ENCODE measurements at regions not wholly inside any gene's neighbourhood (a gene's known extent, or its start where the extent isn't known, plus 50 kb on each side); places are given as distances from the start of the nearest gene placed in this dataset.
"Not testable (repeated sequence)": the region's sequence is repeated elsewhere in the genome, so short reads cannot be mapped to it uniquely, and the experiment has no call there.

- no peak for TF ChIP-seq POLR2A (IDR thresholded peaks at IDR 0.05)
- TF ChIP-seq CTCF (IDR thresholded peaks at IDR 0.05), result no peak
- Histone ChIP-seq H3K4me3 (no peak overlapping the region), H3K9me3 (peaks cover 0 to 5% (median 0%) of the 10 kb centered on the region in 4 donors), H3K27me3 (no peaks in the 10 kb centered on the region), H3K4me1 (no peaks in the 10 kb centered on the region), H3K27ac (no peak overlapping the region), H3K36me3 (no peaks in the 10 kb centered on the region)
- no peak for DNase-seq
Measured at GRCh38 chr2:33694904-33695303, 95.8 kb upstream of the FAM98A start.

- H3K9me3 ChIP-seq, result peaks cover 0 to 11% (median 4%) of the 10 kb centered on the region in 4 donors
- not testable (repeated sequence) for DNase-seq, H3K36me3 ChIP-seq, H3K4me3 ChIP-seq, H3K4me1 ChIP-seq, H3K27ac ChIP-seq, H3K27me3 ChIP-seq
Measured at GRCh38 chr2:33690686-33691085, 91.6 kb upstream of the FAM98A start.

- Histone ChIP-seq H3K4me3 (no peak overlapping the region), H3K4me1 (no peaks in the 10 kb centered on the region), H3K36me3 (no peaks in the 10 kb centered on the region), H3K9me3 (peaks cover 0 to 2% (median 0%) of the 10 kb centered on the region in 4 donors), H3K27ac (no peak overlapping the region), H3K27me3 (no peaks in the 10 kb centered on the region)
- TF ChIP-seq POLR2A (IDR thresholded peaks at IDR 0.05) (no peak), CTCF (IDR thresholded peaks at IDR 0.05) (no peak)
- DNase-seq, result no peak
Measured at GRCh38 chr2:33681364-33681757, 82.3 kb upstream of the FAM98A start.

GRCh38 chr2:33680644-33681363 is 81.7 kb upstream of the FAM98A start:
- peaks cover 0 to 2% (median 0%) of the 10 kb centered on the region in 4 donors for H3K9me3 ChIP-seq
- no peaks in the 10 kb centered on the region for H3K36me3 ChIP-seq
- H3K27ac ChIP-seq, result no peak overlapping the region
- no peak overlapping the region for H3K4me3 ChIP-seq
- no peak for TF ChIP-seq CTCF (IDR thresholded peaks at IDR 0.05)
- no peak for TF ChIP-seq POLR2A (IDR thresholded peaks at IDR 0.05)
- H3K27me3 ChIP-seq, result no peaks in the 10 kb centered on the region
- no peaks in the 10 kb centered on the region for H3K4me1 ChIP-seq
- DNase-seq, result no peak

GRCh38 chr2:33678436-33678835 is 79.3 kb upstream of the FAM98A start:
- no peak for DNase-seq
- H3K4me1 ChIP-seq, result no peaks in the 10 kb centered on the region
- no peaks in the 10 kb centered on the region for H3K9me3 ChIP-seq
- H3K27ac ChIP-seq, result no peak overlapping the region
- TF ChIP-seq POLR2A (IDR thresholded peaks at IDR 0.05) (no peak), CTCF (IDR thresholded peaks at IDR 0.05) (no peak)
- H3K4me3 ChIP-seq, result no peak overlapping the region
- H3K36me3 ChIP-seq, result no peaks in the 10 kb centered on the region
- no peaks in the 10 kb centered on the region for H3K27me3 ChIP-seq

- no peaks in the 10 kb centered on the region for H3K27me3 ChIP-seq
- H3K4me1 ChIP-seq, result no peaks in the 10 kb centered on the region
- no peaks in the 10 kb centered on the region for H3K9me3 ChIP-seq
- DNase-seq, result no peak
- no peak overlapping the region for H3K4me3 ChIP-seq
- TF ChIP-seq POLR2A (IDR thresholded peaks at IDR 0.05), result no peak
- TF ChIP-seq CTCF (IDR thresholded peaks at IDR 0.05), result peak in 1 of 6 experiments; percentile 12
- no peak overlapping the region for H3K27ac ChIP-seq
- H3K36me3 ChIP-seq, result no peaks in the 10 kb centered on the region
Measured at GRCh38 chr2:33673937-33674336, 74.8 kb upstream of the FAM98A start.
